A549 (cell line): ENCODE measurements at regions not wholly inside any gene's neighbourhood (a gene's known extent, or its start where the extent isn't known, plus 50 kb on each side); places are given as distances from the start of the nearest gene placed in this dataset.

Experiments
- ATAC-seq, 2 experiments: fragments of 200-7000 bp in 1 of 2; fragments of >200 bp in 1 of 2; cut with Nextera tagmentation in 1 of 2; cut with Tn5 transposase in 1 of 2; 3 replicates each; pipeline versions ENCODE4 v1.8.0 to v1.9.1; 2018 to 2020; ENCODE audit warnings: mild to moderate bottlenecking in 1 of 2, moderate library complexity in 1 of 2
- CTCF ChIA-PET: fragments of 300-600 bp; sonication (Branson Sonifier 250); formaldehyde crosslinking; extraction: SDS; loops from one replicate; lab custom pipeline; 2021; ENCODE audit warnings: antibody characterized with exemption, inconsistent platforms; lab: Yijun Ruan, JAX
- POLR2A ChIA-PET: fragments of 350-600 bp; formaldehyde crosslinking; extraction: SDS; loops from one replicate; lab custom pipeline; 2021; ENCODE audit warnings: antibody characterized with exemption, inconsistent platforms; lab: Yijun Ruan, JAX
- DNase-seq, 2 experiments: peaks; one replicate each; pipeline versions ENCODE4 v3.0.0 to v3.0.0-alpha.2; 2011 to 2016; ENCODE audit warnings: low read depth in 1 of 2, low spot score in 1 of 2
- FAIRE-seq: peaks from 2 replicates; lab custom pipeline; 2011; peaks lifted over from hg19 to GRCh38; lab: Jason Lieb, UNC
- H3K27ac ChIP-seq, 2 experiments: fragments of >200 bp; sonication (Bioruptor Twin); formaldehyde crosslinking; 3 replicates each; pipeline ENCODE4 v1.5.1; 2016 to 2017
- H3K4me1 ChIP-seq: fragments of >200 bp; sonication (Bioruptor Twin); formaldehyde crosslinking; 3 replicates; pipeline ENCODE4 v1.6.1; 2016
- H3K4me2 ChIP-seq: fragments of >200 bp; sonication (Bioruptor Twin); formaldehyde crosslinking; 3 replicates; pipeline ENCODE4 v1.6.1; 2016
- H3K4me3 ChIP-seq: fragments of >200 bp; sonication (Bioruptor Twin); formaldehyde crosslinking; 3 replicates; pipeline ENCODE4 v1.5.1; 2016
- H3K9me3 ChIP-seq: fragments of >200 bp; sonication (Bioruptor Twin); formaldehyde crosslinking; 3 replicates; pipeline ENCODE4 v1.6.1; 2016
- BHLHE40 ChIP-seq: IDR thresholded peaks from 2 replicates; pipeline ENCODE4 v1.6.1; 2012; ENCODE audit warnings: low read depth, low read length, inconsistent platforms
- CEBPB ChIP-seq, 2 experiments: fragments of >200 bp in 1 of 2; sonication (Bioruptor Twin) in 1 of 2; formaldehyde crosslinking in 1 of 2; IDR thresholded peaks; 2 replicates each; pipeline ENCODE4 v1.6.1; 2012 to 2016
- CHD2 ChIP-seq: fragments of 150-350 bp; IDR thresholded peaks from 2 replicates; pipeline ENCODE4 v1.6.1; 2014; ENCODE audit warnings: low read length; ENCODE audit not compliant: partially characterized antibody
- CHD4 ChIP-seq: fragments of 200-600 bp; sonication (generic); IDR thresholded peaks from 2 replicates; pipeline ENCODE4 v1.6.1; 2016; ENCODE audit warnings: antibody characterized with exemption, mild to moderate bottlenecking, borderline replicate concordance
- EHMT2 ChIP-seq: fragments of 200-600 bp; sonication (generic); IDR thresholded peaks from 2 replicates; pipeline ENCODE4 v1.6.1; 2016; ENCODE audit warnings: antibody characterized with exemption, low read depth, mild to moderate bottlenecking, moderate library complexity
- FOSL2 ChIP-seq, 2 experiments: fragments of 450-650 bp in 1 of 2; fragments of >200 bp in 1 of 2; sonication (Bioruptor Twin) in 1 of 2; formaldehyde crosslinking; IDR thresholded peaks; 2 replicates each; pipeline versions ENCODE4 v1.5.0 to v1.6.1; 2016 to 2020; ENCODE audit warnings: mild to moderate bottlenecking in 1 of 2, moderate library complexity in 1 of 2
- FOXS1 ChIP-seq: fragments of 250-450 bp; sonication (Bioruptor Pico); IDR thresholded peaks from 2 replicates; pipeline ENCODE4 v1.5.0; 2020; ENCODE audit warnings: mild to moderate bottlenecking, moderate library complexity
- HOXA7 ChIP-seq: fragments of 250-450 bp; sonication (Bioruptor Pico); IDR thresholded peaks from 2 replicates; pipeline ENCODE4 v1.5.0; 2020; ENCODE audit warnings: mild to moderate bottlenecking, moderate library complexity
- HOXB13 ChIP-seq: fragments of 250-450 bp; sonication (Bioruptor Pico); IDR thresholded peaks from 2 replicates; pipeline ENCODE4 v1.5.0; 2020; ENCODE audit warnings: low read depth, mild to moderate bottlenecking, moderate library complexity
- HOXB5 ChIP-seq: fragments of 250-450 bp; sonication (Bioruptor Pico); IDR thresholded peaks from 2 replicates; pipeline ENCODE4 v1.5.0; 2020; ENCODE audit warnings: mild to moderate bottlenecking, moderate library complexity
- KDM1A ChIP-seq: fragments of 200-600 bp; sonication (generic); IDR thresholded peaks from 2 replicates; pipeline ENCODE4 v1.6.1; 2016; ENCODE audit warnings: low read depth, mild to moderate bottlenecking
- KDM5A ChIP-seq: fragments of 200-600 bp; sonication (generic); IDR thresholded peaks from 2 replicates; pipeline ENCODE4 v1.6.1; 2016; ENCODE audit warnings: antibody characterized with exemption, mild to moderate bottlenecking
- MAFK ChIP-seq: fragments of 450-650 bp; IDR thresholded peaks from 2 replicates; pipeline ENCODE4 v1.6.1; 2014; ENCODE audit not compliant: partially characterized antibody
- NFE2L2 ChIP-seq: fragments of 150-350 bp; conservative IDR thresholded peaks from 2 replicates; pipeline ENCODE4 v1.6.1; 2014; ENCODE audit warnings: low read length
- NR3C1 ChIP-seq: fragments of >200 bp; sonication (Bioruptor Twin); formaldehyde crosslinking; IDR thresholded peaks from 3 replicates; pipeline ENCODE4 v1.6.1; 2017
- POLR2A ChIP-seq: IDR thresholded peaks from 2 replicates; pipeline ENCODE4 v1.6.1; 2012; ENCODE audit warnings: mild to moderate bottlenecking, low read length
- POLR2AphosphoS2 ChIP-seq: conservative IDR thresholded peaks from 2 replicates; pipeline ENCODE4 v1.6.1; 2012; ENCODE audit warnings: low read length, improper control_type of control experiment, inconsistent platforms
- RARB ChIP-seq: fragments of 250-450 bp; sonication (Bioruptor Pico); IDR thresholded peaks from 2 replicates; pipeline ENCODE4 v1.8.0; 2021; ENCODE audit warnings: mild to moderate bottlenecking, moderate library complexity
- RNF2 ChIP-seq: fragments of 200-600 bp; sonication (generic); IDR thresholded peaks from 2 replicates; pipeline ENCODE4 v1.6.1; 2016; ENCODE audit warnings: low read depth, mild to moderate bottlenecking, antibody characterized with exemption, moderate library complexity, borderline replicate concordance
- SMC3 ChIP-seq: fragments of >200 bp; sonication (Bioruptor Twin); formaldehyde crosslinking; IDR thresholded peaks from 3 replicates; pipeline ENCODE4 v1.6.1; 2018; ENCODE audit warnings: inconsistent platforms
- SREBF2 ChIP-seq: fragments of 450-650 bp; IDR thresholded peaks from 2 replicates; pipeline ENCODE4 v1.6.1; 2014; ENCODE audit warnings: mild to moderate bottlenecking, moderate library complexity
- ZC3H11A ChIP-seq: fragments of 450-650 bp; IDR thresholded peaks from 2 replicates; pipeline ENCODE4 v1.6.1; 2014; ENCODE audit warnings: antibody characterized with exemption, mild to moderate bottlenecking
- ZNF302 ChIP-seq: fragments of 250-450 bp; sonication (Bioruptor Pico); IDR thresholded peaks from 2 replicates; pipeline ENCODE4 v1.9.0; 2021; ENCODE audit warnings: inconsistent platforms, mild to moderate bottlenecking, moderate library complexity
- WGBS: methylation state at CpG from one replicate; pipeline ENCODE4 v1.1.6; 2017; ENCODE audit errors: missing lambda C conversion rate; 5-methylcytosine and 5-hydroxymethylcytosine counted together
- TF ChIP-seq, protein P1 (sequence below): fragments of 250-450 bp; sonication (Bioruptor Pico); IDR thresholded peaks from 2 replicates; pipeline ENCODE4 v1.5.0; 2020; ENCODE audit warnings: low read depth, mild to moderate bottlenecking, moderate library complexity
- TF ChIP-seq, protein P2 (sequence below): fragments of >200 bp; sonication (Bioruptor Twin); formaldehyde crosslinking; IDR thresholded peaks from 3 replicates; pipeline ENCODE4 v1.6.1; 2016
- TF ChIP-seq, protein P3 (sequence below): fragments of 200-600 bp; sonication (generic); IDR thresholded peaks from 2 replicates; pipeline ENCODE4 v1.6.1; 2016; ENCODE audit warnings: antibody characterized with exemption, mild to moderate bottlenecking, moderate library complexity

DNA sequence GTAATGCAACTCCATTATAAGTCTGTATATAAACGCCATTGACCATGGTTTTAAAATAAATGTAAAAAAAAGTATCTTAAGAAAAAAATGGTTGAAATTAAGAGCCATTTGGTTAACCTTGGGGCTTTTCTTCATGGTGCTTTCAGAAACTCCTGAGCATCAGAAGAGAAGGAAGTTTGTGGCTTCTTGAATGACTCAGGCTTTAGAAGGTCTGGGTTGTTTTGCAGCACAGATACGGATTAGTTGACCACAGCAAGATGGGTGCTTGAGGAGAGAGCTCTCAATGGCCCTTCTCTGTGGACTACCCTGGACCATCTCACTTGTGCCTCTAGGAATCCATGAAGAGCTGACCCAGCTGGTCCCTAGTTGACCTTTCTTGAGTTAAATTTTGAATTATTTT is 189.5 kb downstream of the TMEM38B start:
- POLR2A ChIA-PET, result no interaction called here
- TF ChIP-seq FOXS1 (CRISPR knock-in tag) (no peak), CHD2 (no peak)
- CTCF ChIA-PET, result interaction anchor here (0.7 to 1.2 kb wide), 3 partner anchors 13 to 275 kb away, joined by 3 to 4 read pairs (median 3); no protein-coding TSS in a partner anchor
- no peak overlapping the region for H3K27ac ChIP-seq
- H3K4me1 ChIP-seq, result no peaks in the 10 kb centered on the region
- 0% methylated on average over 2 of the region's 2 CpGs for WGBS
- DNase-seq (no peak), FAIRE-seq (no peak), ATAC-seq (no peak)
- no peak overlapping the region for H3K4me2 ChIP-seq
- no peak overlapping the region for H3K4me3 ChIP-seq
- no peaks in the 10 kb centered on the region for H3K9me3 ChIP-seq

DNA sequence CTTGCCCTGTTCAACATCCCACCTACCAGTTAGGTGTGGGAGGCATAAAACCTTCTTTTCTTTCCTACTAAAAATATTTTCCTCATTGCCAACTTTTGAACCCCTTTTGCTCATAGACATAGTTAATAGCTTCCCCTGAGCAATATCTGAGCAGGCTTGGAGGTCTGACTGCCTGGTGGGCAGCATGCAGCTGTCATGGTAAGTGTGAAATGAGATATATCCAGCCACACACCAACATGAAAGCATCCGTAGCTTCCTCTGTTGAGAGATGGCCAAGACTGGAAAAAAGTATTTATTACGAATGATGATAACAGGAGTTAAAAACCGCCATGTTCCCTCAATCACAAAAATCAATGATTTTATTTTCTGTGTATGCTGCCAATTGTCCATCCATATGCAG is 190.1 kb downstream of the TMEM38B start:
- Histone ChIP-seq H3K4me1 (no peaks in the 10 kb centered on the region), H3K4me3 (no peak overlapping the region), H3K9me3 (no peaks in the 10 kb centered on the region), H3K4me2 (no peak overlapping the region), H3K27ac (no peak overlapping the region)
- DNase-seq (no peak), ATAC-seq (no peak), FAIRE-seq (no peak)
- 9% methylated on average over 3 of the region's 3 CpGs for WGBS
- ChIA-PET POLR2A (no interaction called here), CTCF (interaction anchor here (0.8 to 1.2 kb wide), 2 partner anchors 48 to 275 kb away, joined by 3 to 4 read pairs; no protein-coding TSS in a partner anchor)
- TF ChIP-seq KDM5A, result no peak
- no peak for TF ChIP-seq SMC3
- no peak for TF ChIP-seq CEBPB (IDR thresholded peaks at IDR 0.05)
- TF ChIP-seq CHD2, result no peak
- TF ChIP-seq HOXB5 (CRISPR knock-in tag), result no peak
- TF ChIP-seq ZC3H11A, result no peak
- no peak for TF ChIP-seq NFE2L2
- TF ChIP-seq FOSL2 (IDR thresholded peaks at IDR 0.05), result no peak
- no peak for TF ChIP-seq FOSL2 (CRISPR knock-in tag; IDR thresholded peaks at IDR 0.05)
- TF ChIP-seq CHD4, result no peak
- TF ChIP-seq RNF2, result no peak
- TF ChIP-seq RARB (CRISPR knock-in tag), result no peak
- TF ChIP-seq, protein P1, sequence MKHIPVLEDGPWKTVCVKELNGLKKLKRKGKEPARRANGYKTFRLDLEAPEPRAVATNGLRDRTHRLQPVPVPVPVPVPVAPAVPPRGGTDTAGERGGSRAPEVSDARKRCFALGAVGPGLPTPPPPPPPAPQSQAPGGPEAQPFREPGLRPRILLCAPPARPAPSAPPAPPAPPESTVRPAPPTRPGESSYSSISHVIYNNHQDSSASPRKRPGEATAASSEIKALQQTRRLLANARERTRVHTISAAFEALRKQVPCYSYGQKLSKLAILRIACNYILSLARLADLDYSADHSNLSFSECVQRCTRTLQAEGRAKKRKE (CRISPR knock-in tag), result no peak
- TF ChIP-seq HOXB13, result no peak
- TF ChIP-seq MAFK, result no peak
- TF ChIP-seq POLR2AphosphoS2, result no peak
- TF ChIP-seq HOXA7 (CRISPR knock-in tag), result no peak
- TF ChIP-seq, all 56 proteins: peak for 0

DNA sequence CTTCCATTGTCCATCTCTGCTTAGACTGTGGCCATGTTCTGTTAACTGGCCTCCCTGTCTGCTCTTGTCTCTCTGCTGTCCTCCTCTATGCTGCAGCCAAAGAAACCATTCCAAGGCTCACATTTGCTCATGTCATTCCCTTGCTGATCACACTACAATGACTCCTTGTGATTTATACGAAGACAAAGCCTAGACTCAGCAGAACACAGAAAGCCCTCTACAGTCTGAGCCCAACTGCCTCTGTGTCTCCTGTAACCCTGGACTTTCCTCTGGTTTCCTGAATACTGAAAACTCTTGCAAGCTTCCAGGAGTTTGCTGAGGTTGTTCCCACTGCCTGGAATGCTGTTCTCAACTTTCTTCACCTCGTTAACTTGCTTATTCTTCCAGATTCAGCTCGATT is 191.8 kb downstream of the TMEM38B start:
- ChIA-PET POLR2A (no interaction called here), CTCF (no interaction called here)
- no peaks in the 10 kb centered on the region for H3K9me3 ChIP-seq
- H3K4me3 ChIP-seq, result no peak overlapping the region
- ATAC-seq (no peak), FAIRE-seq (no peak), DNase-seq (no peak)
- no peaks in the 10 kb centered on the region for H3K4me1 ChIP-seq
- no peak overlapping the region for H3K4me2 ChIP-seq
- H3K27ac ChIP-seq, result no peak overlapping the region
- TF ChIP-seq KDM1A, result no peak
- no peak for TF ChIP-seq EHMT2
- 7% methylated on average over 3 of the region's 3 CpGs for WGBS

DNA sequence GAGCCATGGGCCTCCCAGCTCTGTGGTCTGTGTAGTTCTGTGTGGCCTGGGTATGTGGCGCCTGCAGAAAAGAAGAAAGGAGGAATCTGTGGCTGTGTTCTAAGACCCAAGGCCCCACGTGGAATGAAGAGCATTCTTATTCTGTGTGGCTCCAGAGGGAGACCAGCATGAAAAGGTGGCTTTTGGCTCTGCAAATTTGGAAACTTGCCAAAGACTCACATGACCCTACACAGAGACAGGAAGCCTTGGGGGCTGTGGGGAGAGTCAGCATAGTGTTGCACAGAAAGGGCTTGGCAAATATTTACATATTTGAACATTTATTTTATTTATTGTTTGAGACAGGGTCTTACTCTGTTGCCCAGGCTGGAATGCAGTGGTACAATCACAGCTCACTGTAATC is 193.3 kb downstream of the TMEM38B start:
- Histone ChIP-seq H3K27ac (no peak overlapping the region), H3K4me1 (no peaks in the 10 kb centered on the region), H3K4me3 (no peak overlapping the region), H3K4me2 (no peak overlapping the region), H3K9me3 (no peaks in the 10 kb centered on the region)
- no peak for FAIRE-seq
- WGBS, result 25% methylated on average over 2 of the region's 2 CpGs
- DNase-seq, result no peak
- ChIA-PET POLR2A (no interaction called here), CTCF (no interaction called here)
- ATAC-seq, result no peak
- TF ChIP-seq EHMT2 (no peak), NR3C1 (no peak), HOXB5 (CRISPR knock-in tag) (no peak), POLR2A (no peak), BHLHE40 (no peak), HOXB13 (no peak), FOXS1 (CRISPR knock-in tag) (no peak), SREBF2 (no peak), RARB (CRISPR knock-in tag) (no peak), ZNF302 (no peak), HOXA7 (CRISPR knock-in tag) (no peak), CHD2 (no peak)
- TF ChIP-seq, protein P2, sequence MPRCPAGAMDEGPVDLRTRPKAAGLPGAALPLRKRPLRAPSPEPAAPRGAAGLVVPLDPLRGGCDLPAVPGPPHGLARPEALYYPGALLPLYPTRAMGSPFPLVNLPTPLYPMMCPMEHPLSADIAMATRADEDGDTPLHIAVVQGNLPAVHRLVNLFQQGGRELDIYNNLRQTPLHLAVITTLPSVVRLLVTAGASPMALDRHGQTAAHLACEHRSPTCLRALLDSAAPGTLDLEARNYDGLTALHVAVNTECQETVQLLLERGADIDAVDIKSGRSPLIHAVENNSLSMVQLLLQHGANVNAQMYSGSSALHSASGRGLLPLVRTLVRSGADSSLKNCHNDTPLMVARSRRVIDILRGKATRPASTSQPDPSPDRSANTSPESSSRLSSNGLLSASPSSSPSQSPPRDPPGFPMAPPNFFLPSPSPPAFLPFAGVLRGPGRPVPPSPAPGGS, result no peak
- TF ChIP-seq, protein P3, sequence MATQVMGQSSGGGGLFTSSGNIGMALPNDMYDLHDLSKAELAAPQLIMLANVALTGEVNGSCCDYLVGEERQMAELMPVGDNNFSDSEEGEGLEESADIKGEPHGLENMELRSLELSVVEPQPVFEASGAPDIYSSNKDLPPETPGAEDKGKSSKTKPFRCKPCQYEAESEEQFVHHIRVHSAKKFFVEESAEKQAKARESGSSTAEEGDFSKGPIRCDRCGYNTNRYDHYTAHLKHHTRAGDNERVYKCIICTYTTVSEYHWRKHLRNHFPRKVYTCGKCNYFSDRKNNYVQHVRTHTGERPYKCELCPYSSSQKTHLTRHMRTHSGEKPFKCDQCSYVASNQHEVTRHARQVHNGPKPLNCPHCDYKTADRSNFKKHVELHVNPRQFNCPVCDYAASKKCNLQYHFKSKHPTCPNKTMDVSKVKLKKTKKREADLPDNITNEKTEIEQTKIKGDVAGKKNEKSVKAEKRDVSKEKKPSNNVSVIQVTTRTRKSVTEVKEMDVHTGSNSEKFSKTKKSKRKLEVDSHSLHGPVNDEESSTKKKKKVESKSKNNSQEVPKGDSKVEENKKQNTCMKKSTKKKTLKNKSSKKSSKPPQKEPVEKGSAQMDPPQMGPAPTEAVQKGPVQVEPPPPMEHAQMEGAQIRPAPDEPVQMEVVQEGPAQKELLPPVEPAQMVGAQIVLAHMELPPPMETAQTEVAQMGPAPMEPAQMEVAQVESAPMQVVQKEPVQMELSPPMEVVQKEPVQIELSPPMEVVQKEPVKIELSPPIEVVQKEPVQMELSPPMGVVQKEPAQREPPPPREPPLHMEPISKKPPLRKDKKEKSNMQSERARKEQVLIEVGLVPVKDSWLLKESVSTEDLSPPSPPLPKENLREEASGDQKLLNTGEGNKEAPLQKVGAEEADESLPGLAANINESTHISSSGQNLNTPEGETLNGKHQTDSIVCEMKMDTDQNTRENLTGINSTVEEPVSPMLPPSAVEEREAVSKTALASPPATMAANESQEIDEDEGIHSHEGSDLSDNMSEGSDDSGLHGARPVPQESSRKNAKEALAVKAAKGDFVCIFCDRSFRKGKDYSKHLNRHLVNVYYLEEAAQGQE, result no peak
